ENCODE measurements at regions not wholly inside any gene's neighbourhood (a gene's known extent, or its start where the extent isn't known, plus 50 kb on each side); places are given as distances from the start of the nearest gene placed in this dataset.

GRCh38 chr5:27414099-27414498 lies 375.7 kb upstream of the CDH9 start:
- no peak for DNase-seq

- DNase-seq = no peak
These were observed 374.0 kb upstream of the CDH9 start for GRCh38 chr5:27412384-27412783.

DNA sequence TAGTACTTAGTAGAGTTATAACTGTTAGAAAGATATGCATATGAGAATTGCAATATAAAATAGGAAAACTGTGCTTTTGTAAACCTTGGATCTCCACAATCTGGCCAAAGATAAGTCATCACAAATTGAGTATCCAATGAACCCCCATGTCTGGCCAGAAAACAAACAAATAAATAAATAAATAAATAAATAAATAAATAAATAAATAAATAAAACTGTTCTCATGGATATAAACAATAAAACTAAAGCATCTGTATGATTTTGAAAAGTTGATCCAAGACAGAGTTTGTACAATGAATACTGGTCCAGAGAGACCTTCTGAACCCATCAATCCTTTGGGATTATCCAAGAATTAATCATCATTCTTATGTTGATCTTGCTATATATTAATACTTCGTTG lies 367.6 kb upstream of the CDH9 start:
- DNase-seq = no peak

DNA sequence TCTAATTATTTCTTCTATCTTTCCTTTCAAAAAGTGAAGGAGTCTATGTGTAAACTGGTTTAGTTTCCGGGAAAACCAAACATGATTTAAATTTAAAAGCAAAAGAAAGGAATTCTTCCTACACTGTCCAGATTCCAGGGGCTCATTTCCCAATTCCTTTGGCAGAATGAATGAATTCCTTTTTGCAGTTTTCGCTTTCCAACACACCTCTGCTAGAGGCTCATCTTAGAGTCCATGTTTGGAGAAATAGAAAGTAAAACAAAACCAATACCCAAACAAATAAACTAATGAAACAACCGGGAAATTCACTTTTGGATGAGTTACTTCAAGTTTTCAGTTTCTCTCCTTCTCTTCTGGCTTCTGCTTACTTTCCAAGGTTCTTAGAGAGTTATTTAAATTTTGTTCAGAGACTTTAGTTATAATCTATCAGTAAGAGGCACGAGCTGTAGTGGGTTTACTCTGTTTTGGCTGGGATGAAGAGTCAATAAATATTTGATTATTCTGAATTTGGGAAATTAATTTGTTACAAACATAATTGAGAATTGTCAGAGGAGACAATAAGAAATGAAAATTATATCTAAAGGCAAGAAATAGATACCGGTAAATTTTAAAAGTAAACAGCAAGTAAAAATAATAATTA lies 365.0 kb upstream of the CDH9 start:
- no peak for DNase-seq

GRCh38 chr5:27402828-27403227 lies 364.4 kb upstream of the CDH9 start:
- no peak for DNase-seq

DNA sequence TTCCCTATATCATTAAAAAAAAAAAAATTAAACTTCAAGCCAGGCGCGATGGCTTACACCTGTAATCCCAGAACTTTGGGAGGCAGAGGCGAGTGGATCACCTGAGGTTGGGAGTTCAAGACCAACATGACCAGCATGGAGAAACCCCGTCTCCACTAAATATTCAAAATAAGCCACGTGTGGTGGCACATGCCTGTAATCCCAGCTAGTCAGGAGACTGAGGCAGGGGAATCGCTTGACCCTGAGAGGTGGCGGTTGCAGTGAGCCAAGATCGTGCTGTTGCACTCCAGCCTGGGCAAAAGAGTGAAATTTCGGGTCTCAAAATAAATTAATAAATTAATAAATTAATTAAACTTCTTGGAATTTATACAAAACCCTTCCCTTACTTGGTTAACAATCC lies 358.6 kb upstream of the CDH9 start:
- no peak for DNase-seq

GRCh38 chr5:27392716-27393115 lies 354.3 kb upstream of the CDH9 start:
- DNase-seq = no peak

DNA sequence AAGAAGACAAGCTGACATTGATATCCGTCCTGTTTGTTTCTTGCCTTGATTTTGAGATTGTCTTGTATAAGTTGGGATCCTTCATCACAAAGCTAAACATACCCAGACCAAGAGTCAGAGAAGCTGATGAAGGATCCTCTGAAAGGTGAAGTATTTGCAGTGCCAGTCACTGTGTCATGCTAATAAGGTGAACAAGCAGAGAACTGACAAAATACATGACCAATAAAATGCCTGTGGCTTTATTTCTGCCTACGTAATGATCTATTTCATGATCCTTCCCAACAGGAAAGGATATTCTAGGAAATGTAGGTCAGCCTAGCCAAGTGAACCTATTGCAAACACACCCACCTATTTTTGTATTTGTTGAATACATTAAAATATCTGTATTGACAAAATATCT lies 351.3 kb upstream of the CDH9 start:
- no peak for DNase-seq

- no peak for DNase-seq
These were observed 350.4 kb upstream of the CDH9 start for GRCh38 chr5:27388755-27389154.

GRCh38 chr5:27387535-27388073 lies 349.2 kb upstream of the CDH9 start:
- no peak for DNase-seq

- DNase-seq = no peak
These were observed 343.3 kb upstream of the CDH9 start for GRCh38 chr5:27381686-27382085.

- DNase-seq = no peak
These were observed 339.2 kb upstream of the CDH9 start for GRCh38 chr5:27377626-27378025.

- DNase-seq = no peak
These were observed 315.6 kb upstream of the CDH9 start for GRCh38 chr5:27353970-27354369.

DNA sequence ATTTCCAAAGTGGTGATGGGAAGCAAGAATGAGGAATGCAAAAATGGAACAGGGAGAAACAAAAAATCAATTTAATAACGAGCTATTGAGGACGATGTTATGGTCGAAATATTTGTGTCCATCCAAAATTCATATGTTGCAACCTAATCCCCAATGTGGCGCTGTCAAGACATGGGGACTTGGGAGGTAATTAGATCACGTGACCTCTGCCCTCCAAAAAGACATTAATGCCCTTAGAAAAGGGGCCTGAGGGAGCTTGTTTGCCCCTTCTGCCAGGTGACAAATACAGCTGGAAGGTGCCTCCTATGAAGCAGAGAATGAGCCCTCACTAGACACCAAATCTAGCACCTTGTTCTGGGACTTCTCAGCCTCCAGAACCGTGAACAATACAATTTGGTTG lies 315.2 kb upstream of the CDH9 start:
- no peak for DNase-seq

GRCh38 chr5:27341342-27341741 lies 303.0 kb upstream of the CDH9 start:
- DNase-seq = no peak

GRCh38 chr5:27336817-27337216 lies 298.4 kb upstream of the CDH9 start:
- no peak for DNase-seq

GRCh38 chr5:27328480-27328879 lies 290.1 kb upstream of the CDH9 start:
- no peak for DNase-seq

DNA sequence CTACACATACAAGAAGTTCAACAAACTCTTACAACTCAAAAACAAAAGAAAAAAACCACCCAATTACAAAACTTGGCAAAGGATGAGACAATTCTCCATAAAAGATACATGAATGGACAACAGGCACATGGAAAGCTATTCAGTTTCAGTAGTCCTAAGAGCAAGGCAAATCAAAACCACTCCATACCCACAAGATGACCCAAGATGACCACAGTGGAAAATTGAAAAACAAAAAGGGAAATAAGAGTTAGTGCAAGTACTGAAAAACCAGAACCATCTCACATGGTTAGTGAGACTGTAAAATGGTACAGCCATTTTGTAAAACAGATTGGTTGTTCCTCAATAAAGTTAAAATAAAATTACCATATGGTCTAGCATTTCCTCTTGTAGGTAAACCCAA lies 287.1 kb upstream of the CDH9 start:
- DNase-seq = no peak

GRCh38 chr5:27318701-27319100 lies 280.3 kb upstream of the CDH9 start:
- no peak for DNase-seq

DNA sequence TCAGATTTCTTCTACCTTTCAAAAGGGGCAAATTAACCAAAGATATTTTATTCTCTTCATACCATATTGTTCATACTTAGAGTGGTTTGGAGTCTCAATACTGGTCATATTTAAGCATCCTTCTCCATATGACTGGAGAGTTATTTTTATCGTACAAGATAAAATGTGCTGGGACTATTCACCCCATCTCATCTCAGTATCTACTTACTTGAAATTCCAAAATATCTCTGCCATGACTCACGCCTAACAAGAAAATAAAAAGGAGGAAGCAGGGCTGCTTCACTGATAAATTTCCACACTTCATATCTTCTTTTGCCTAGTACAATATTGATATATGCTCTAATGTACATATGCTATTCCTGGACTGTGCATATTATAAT lies 277.9 kb upstream of the CDH9 start:
- no peak for DNase-seq

DNA sequence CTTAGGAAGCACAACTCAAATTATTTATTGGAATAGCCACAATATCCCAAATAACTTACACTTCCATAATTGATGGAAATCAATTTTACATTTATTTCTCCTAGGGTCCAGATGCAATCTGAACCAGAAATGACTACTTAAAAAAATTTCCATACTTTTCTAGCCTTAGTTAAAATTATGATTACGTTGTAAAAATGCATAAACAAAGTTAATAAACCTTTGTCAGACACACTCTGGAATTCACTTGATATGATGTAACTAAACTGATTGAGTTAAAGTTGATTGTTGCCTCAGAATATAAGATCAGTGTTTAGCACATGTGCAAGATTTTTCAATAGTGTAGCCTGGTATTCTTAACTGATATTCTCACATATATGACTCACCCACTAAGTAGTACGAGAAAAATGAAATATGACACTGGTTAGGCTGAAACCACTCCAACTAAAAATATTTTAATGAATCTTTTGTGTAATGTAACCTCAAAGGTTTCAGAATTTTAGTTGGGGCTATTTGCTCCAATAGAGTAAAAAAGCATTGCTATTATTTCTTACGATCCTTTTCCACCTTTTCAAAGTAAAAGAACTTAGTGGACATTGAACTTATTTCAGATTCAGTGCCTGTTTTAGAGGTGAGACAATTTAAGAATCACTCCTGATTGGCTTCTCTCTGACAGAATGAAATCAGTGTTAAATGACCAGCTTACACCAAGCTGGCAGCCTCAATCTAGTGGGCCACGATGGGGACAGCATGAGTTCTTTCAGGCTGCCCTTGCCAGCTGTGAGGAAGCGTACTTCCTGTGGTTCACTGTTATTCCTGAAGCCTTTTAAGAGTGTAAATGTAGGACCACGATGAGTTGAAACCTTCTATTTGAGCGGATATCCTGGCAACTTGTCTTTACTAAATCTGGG lies 277.2 kb upstream of the CDH9 start:
- DNase-seq = no peak

DNA sequence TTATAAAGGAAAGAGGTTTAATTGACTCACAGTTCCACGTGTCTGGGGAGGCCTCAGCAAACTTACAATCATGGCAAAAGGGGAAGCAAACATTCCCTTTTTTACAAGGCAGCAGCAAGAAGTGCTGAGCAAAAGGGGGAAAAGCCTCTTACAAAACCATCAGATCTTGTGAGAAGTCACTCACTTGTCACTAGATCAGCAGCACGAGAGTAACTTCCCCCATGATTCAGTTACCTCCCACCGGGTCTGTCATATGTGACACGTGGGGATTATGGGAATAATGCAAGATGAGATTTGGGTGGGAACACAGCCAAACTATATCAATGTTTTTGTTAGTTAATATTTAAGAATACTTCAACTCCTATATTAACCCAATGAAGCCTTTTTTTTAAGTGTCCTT lies 275.2 kb upstream of the CDH9 start:
- no peak for DNase-seq

- no peak for DNase-seq
These were observed 274.0 kb upstream of the CDH9 start for GRCh38 chr5:27312291-27312893.

DNA sequence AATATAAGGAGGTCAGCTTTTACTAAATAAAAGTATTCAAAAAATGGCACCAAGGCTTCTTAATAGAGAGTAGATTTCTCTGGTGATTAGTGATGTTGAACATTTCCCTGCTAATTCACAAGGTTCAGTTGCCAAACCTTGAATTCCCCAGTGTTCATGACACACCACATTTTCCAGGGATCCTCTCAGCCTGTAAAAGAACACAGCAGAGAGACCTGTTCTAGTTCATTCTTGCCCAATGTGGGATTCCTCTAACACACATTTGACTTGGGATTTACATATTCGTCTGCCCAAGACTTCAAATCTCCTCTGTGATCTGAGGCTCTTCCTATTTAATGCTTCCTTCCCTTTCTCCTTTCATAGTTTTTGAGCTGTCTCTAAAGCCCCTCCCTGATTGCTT lies 273.2 kb upstream of the CDH9 start:
- no peak for DNase-seq
